HG03571 (cell line): ENCODE measurements at regions not wholly inside any gene's neighbourhood (a gene's known extent, or its start where the extent isn't known, plus 50 kb on each side); places are given as distances from the start of the nearest gene placed in this dataset.

Source experiments
- ATAC-seq: cut with Tn5 transposase; IDR thresholded peaks from one replicate; pipeline ENCODE4 v1.9.1; 2021; ENCODE audit not compliant: unreplicated experiment

DNA sequence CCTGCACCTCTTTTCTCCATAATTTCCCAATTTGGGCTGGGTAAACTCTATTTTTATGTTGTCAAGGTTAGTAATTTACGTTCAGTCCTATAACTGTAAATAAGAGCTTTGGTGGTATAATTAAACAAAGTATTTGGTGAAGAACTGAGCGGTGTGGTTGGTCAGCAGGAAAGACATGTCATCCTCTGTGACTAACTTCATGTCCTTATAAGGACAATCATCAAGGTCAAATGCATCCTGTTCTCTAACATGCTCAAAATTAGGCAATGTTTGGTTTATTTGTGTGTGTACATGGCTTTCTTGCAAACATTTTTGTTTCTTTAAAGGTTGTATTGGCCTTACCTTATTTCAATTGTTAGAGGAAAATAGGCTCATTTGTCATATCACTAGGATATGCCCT is 121.5 kb upstream of the NABP1 start:
- ATAC-seq = no peak

DNA sequence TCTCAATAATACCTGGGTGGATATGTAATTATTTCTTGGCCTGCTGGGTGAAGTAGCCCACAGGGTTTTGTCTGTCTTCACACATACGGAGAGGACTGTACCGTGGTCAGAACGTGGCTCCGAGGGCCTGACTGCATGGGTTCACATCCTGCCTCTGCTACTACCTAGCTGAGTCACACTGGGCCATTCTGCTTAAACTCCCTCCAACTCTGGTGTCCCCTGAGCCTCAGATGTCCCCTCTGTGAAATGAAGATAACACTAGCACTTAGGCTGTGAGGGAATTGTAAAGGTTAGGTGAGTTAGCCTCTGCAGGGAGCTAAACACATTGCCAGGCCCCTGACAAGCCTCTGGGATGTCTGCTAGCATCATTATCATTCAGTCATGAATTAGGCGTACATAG is 120.1 kb upstream of the NABP1 start:
- ATAC-seq = no peak

- no peak for ATAC-seq
Observed at GRCh38 chr2:191559569-191559968, 118.4 kb upstream of the NABP1 start.

DNA sequence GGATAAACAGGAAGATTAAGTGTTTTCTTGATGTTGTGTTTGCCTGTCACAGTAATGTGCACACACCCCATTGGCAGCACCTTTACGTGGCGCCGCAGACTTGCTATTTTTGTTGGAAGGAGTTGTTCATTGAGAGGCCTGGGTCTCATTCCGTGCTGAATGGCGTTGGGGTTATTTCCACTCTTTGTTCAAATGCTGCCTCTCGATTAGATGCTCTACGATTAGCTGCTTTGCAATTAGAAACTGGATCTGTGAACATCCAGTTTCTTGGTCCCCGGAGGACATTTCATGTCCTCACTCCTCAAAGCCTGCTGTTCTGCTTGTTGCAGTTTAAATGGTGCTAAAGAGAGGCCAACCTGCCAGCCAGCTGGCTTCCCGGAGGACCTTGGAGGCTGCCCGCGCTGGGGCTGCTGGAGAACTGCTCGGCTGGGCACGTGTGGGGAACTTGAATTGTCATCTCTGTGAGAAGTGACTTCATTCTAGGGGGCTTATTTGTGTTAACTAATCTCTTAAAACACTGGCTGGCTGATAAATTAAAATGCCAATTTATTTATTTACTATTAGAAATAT is 117.4 kb upstream of the NABP1 start:
- no peak for ATAC-seq

- ATAC-seq = no peak
Observed at GRCh38 chr2:191565120-191565519, 112.8 kb upstream of the NABP1 start.

GRCh38 chr2:191565647-191566198 is 112.2 kb upstream of the NABP1 start:
- peak; percentile 82 for ATAC-seq

DNA sequence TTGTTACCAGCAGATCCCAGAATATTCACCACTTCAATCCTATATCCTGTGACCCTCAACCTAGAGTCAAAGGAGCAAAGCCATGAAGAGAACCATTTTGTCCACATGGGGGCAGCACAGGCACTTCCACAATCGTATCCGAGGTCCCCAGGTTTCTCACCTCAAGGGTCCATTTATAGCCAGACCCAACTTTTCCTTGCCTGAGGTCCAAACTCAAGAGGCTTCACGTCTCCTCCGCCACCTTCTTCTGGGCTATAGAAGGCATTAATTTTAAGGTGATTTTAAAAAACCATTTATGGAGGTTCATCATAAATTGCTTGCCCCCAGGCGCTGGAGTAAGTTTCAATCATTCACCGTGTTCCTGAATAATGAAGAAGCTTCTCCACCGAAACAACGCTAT is 111.6 kb upstream of the NABP1 start:
- ATAC-seq = peak; percentile 74

GRCh38 chr2:191567206-191567605 is 110.7 kb upstream of the NABP1 start:
- ATAC-seq = no peak

DNA sequence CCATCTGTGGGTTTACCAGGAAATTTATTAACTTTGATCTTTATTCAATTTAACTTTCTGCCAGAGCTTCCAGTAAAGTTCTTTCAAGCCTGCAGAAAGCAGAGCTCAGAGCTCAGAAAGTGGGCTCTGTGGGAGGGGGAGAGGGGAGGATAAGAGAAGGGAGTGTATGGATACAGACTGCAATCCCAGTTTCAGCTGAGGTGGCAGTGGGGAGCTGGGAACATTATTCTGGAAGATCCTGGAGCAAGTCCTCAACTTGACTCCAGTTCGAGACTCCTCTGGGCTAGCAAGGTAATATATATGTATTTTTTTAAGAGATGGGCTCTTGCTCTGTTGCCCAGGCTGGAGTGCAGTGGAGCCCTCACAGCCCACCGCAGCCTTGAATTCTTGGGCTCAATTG is 108.9 kb upstream of the NABP1 start:
- ATAC-seq = no peak

DNA sequence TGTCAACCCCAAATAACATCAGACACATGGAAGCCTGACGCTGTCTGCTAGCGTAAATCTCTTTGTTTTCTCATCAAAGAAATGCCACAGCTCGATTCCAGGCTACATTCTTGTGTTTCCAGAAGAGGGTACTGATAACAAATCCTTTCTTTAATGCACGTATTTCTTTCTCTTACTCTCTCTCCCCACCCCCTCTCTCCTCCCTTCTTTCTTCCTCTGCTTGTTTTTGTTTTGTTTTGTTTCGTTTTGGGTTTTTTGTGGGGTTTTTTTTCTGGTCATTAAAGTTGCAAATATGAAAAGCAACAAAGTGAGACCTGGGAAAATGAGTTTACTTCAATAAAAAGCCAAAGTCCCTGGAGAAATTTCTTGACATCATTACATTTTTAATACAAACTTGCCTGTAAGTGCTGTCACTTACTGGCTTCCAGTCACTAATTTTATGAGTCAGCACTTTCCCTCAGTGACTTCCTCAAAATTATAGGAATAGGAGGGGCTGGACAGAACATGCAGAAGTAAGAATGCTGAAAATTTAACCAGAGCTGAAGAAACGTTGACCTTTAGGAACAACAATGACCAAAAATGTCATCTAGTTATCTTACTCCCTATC is 106.7 kb upstream of the NABP1 start:
- peak; percentile 66 for ATAC-seq

DNA sequence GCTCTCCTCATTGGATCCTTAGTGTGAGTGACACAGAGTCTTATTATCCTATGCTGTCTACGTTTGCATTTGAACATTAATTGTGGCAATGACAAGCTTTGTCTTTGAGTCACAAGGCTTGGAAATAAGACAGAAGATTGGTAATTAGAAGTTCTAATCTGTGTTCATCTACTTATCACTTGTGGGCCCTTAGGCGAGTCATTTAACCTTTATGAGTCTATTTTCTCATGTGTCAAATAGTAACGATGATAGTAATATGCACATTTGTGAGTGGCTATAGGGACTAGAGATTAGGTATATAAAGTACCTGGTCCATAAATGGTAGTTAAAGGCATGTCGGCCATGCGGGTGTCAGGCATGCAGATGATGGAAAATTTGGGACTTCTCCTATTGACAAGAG is 105.6 kb upstream of the NABP1 start:
- no peak for ATAC-seq

DNA sequence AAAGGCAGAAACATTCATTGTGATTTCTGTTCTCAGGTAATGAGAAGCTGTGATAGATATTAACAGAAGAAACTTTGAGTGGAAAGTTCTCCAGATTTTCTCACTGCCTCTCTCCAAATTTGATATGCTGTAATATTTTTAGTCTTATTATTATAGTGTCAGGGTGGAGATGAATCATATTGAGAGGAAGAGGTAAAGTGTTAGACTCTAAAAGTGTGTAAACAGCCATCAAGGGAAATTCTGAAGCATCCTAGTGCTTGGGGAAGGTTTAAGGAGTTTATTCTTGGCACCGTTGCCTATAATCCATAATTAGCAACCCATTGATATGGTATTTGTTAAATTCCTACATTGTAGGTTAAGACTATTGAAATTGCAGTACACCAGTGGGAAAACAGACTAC is 104.7 kb upstream of the NABP1 start:
- no peak for ATAC-seq

- ATAC-seq = no peak
Observed at GRCh38 chr2:191574232-191574631, 103.7 kb upstream of the NABP1 start.

- no peak for ATAC-seq
Observed at GRCh38 chr2:191577605-191578004, 100.3 kb upstream of the NABP1 start.

DNA sequence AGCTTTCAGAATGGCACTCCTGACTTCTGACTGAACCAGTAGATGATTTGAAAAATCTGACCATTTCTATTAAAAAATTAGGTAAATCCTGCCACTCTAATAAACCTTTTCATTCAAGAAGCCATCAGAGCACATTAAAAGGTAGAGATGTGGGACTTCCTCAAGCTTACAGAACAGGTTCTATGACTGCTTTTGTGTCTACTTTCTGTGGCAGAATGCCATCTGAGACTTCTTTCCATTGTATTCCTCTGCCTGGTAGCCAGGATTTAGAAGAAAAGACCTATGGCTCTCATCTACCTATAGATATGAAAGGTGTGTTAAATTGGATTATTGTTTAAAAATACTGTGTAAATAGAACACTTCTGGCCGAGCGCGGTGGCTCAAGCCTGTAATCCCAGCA is 99.9 kb upstream of the NABP1 start:
- no peak for ATAC-seq

GRCh38 chr2:191580581-191580980 is 97.4 kb upstream of the NABP1 start:
- ATAC-seq = no peak

DNA sequence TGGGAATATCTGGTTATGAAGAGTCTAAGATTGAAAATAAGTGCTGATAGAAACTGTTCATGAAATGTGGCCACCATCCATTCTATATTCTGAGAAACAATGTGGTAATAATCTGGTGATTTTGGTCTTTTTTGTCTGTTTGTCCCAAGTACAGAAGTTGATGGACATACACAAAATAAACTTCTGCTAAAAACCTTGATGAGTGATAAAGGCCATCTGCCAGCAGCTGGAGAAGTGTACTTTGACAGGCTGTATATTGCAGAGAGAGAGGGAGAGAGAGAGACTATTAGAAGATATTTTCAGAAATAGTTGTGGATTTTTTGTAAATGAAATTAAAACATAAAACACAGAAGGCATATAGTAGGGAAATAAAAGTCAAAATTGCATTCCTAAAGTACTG is 96.9 kb upstream of the NABP1 start:
- ATAC-seq = no peak

GRCh38 chr2:191582355-191582754 is 95.6 kb upstream of the NABP1 start:
- ATAC-seq = no peak

- no peak for ATAC-seq
Observed at GRCh38 chr2:191591025-191591424, 86.9 kb upstream of the NABP1 start.

- no peak for ATAC-seq
Observed at GRCh38 chr2:191593622-191594385, 84.1 kb upstream of the NABP1 start.

DNA sequence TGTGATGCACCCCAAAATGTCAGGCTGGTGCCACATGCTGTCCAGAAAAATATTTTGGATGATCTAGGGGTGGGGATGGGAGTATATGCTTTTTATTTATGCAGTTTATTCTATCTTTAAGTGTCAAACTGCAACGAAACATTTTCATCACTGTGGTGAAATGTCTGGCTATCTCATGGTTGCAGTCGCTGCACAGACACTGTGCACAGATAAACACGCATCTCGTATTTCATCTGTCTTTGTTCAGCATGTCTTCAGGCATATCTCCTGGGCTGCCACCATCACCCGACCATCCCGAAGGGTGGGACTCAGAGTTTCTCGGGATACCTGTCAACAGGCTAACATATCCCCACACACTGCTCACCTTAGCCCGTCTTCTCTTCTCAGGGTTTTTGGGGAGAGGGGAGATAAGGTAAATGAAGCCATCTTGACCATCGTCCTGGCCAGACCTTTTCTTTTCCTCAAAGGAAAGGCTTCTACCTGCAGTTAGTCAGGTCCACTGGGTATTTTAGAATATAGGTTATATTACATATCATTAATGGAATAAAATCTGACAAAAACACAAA is 80.7 kb upstream of the NABP1 start:
- no peak for ATAC-seq

DNA sequence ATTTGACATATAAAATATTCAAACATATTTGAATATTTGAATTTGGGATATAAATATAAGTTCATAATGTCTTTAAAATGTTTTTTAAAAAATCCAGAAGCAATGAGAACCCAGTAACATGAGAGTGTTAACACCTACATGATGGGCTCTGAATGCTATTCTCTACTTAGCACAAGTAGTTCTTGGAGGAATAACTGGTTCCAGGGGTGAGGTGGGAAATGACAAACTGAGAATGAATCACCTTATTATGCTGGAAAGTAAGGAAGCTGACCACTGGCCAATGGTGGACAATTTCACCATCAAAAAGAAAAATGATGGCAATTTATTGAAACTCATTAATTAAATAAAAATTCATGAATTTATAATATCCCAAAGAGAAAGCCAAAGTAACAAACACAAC is 79.6 kb upstream of the NABP1 start:
- no peak for ATAC-seq
